GM18498 (cell line): ENCODE measurements at regions not wholly inside any gene's neighbourhood (a gene's known extent, or its start where the extent isn't known, plus 50 kb on each side); places are given as distances from the start of the nearest gene placed in this dataset.
"Not testable (repeated sequence)": the region's sequence is repeated elsewhere in the genome, so short reads cannot be mapped to it uniquely, and the experiment has no call there.

Source experiments
- ATAC-seq: cut with Tn5 transposase; IDR thresholded peaks from one replicate; pipeline ENCODE4 v1.9.1; 2021; ENCODE audit warnings: mild to moderate bottlenecking, moderate library complexity; ENCODE audit not compliant: unreplicated experiment

GRCh38 chr1:238485057-238485911 is 594.6 kb upstream of the ZP4 start:
- no peak for ATAC-seq

- no peak for ATAC-seq
These were observed 593.4 kb upstream of the ZP4 start for GRCh38 chr1:238484121-238484520.

GRCh38 chr1:238476841-238477240 is 586.1 kb upstream of the ZP4 start:
- ATAC-seq = no peak

- ATAC-seq = no peak
These were observed 585.0 kb upstream of the ZP4 start for GRCh38 chr1:238475712-238476111.

GRCh38 chr1:238474263-238474662 is 583.5 kb upstream of the ZP4 start:
- ATAC-seq = no peak

GRCh38 chr1:238469146-238469631 is 578.5 kb upstream of the ZP4 start:
- ATAC-seq = no peak

- no peak for ATAC-seq
These were observed 577.3 kb upstream of the ZP4 start for GRCh38 chr1:238468068-238468467.

- ATAC-seq = no peak
These were observed 575.7 kb upstream of the ZP4 start for GRCh38 chr1:238466459-238466858.

- ATAC-seq = no peak
These were observed 574.7 kb upstream of the ZP4 start for GRCh38 chr1:238465449-238465848.

GRCh38 chr1:238458899-238459298 is 568.2 kb upstream of the ZP4 start:
- ATAC-seq = no peak

GRCh38 chr1:238457610-238458009 is 566.9 kb upstream of the ZP4 start:
- ATAC-seq = no peak

- ATAC-seq = no peak
These were observed 561.1 kb upstream of the ZP4 start for GRCh38 chr1:238451781-238452310.

- ATAC-seq = no peak
These were observed 560.3 kb upstream of the ZP4 start for GRCh38 chr1:238450976-238451375.

GRCh38 chr1:238443687-238444086 is 553.0 kb upstream of the ZP4 start:
- ATAC-seq = no peak

- ATAC-seq = no peak
These were observed 548.8 kb upstream of the ZP4 start for GRCh38 chr1:238439511-238439910.

GRCh38 chr1:238438311-238439270 is 547.9 kb upstream of the ZP4 start:
- no peak for ATAC-seq

- not testable (repeated sequence) for ATAC-seq
These were observed 539.0 kb upstream of the ZP4 start for GRCh38 chr1:238429703-238430102.

- ATAC-seq = no peak
These were observed 528.5 kb upstream of the ZP4 start for GRCh38 chr1:238419209-238419608.

- ATAC-seq = no peak
These were observed 519.2 kb upstream of the ZP4 start for GRCh38 chr1:238409932-238410331.

- no peak for ATAC-seq
These were observed 518.6 kb upstream of the ZP4 start for GRCh38 chr1:238409191-238409850.

- no peak for ATAC-seq
These were observed 518.0 kb upstream of the ZP4 start for GRCh38 chr1:238408737-238409136.
